Epithelial cell of proximal tubule (primary cell): ENCODE measurements at regions not wholly inside any gene's neighbourhood (a gene's known extent, or its start where the extent isn't known, plus 50 kb on each side); places are given as distances from the start of the nearest gene placed in this dataset.

ENCODE experiments used
- DNase-seq: peaks from one replicate; pipeline ENCODE4 v3.0.0-alpha.2; 2011; ENCODE audit warnings: low read depth
- H3K4me3 ChIP-seq: 2 replicates; pipeline ENCODE4 v1.5.1; 2011; ENCODE audit warnings: low read depth, mild to moderate bottlenecking, low read length
- TF ChIP-seq, protein P1 (sequence below): conservative IDR thresholded peaks from 2 replicates; pipeline ENCODE4 v1.5.1; 2012; ENCODE audit warnings: low read depth, mild to moderate bottlenecking, low read length

DNA sequence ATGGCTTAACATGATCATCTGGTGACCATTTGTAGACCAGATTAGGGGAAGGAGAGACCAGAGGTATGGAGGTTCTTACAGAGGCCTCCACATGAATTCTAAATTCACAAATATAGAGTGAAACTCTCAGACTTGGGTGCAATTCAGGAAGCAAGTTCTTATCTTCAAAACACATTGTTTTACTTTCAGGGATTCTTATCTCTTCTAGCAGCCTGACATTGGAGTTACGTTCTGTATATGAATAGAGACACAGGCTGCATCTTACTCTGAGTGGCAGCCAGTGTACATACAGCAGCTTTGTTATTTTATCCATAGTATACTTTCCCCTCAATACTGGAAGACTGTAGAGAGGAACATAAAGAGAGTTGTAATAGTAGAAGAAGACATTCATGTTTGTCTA, 1331.7 kb upstream of the WWC1 start:
- DNase-seq, result no peak
- H3K4me3 ChIP-seq, result no peak overlapping the region
- TF ChIP-seq, protein P1, sequence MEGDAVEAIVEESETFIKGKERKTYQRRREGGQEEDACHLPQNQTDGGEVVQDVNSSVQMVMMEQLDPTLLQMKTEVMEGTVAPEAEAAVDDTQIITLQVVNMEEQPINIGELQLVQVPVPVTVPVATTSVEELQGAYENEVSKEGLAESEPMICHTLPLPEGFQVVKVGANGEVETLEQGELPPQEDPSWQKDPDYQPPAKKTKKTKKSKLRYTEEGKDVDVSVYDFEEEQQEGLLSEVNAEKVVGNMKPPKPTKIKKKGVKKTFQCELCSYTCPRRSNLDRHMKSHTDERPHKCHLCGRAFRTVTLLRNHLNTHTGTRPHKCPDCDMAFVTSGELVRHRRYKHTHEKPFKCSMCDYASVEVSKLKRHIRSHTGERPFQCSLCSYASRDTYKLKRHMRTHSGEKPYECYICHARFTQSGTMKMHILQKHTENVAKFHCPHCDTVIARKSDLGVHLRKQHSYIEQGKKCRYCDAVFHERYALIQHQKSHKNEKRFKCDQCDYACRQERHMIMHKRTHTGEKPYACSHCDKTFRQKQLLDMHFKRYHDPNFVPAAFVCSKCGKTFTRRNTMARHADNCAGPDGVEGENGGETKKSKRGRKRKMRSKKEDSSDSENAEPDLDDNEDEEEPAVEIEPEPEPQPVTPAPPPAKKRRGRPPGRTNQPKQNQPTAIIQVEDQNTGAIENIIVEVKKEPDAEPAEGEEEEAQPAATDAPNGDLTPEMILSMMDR, result no peak

DNA sequence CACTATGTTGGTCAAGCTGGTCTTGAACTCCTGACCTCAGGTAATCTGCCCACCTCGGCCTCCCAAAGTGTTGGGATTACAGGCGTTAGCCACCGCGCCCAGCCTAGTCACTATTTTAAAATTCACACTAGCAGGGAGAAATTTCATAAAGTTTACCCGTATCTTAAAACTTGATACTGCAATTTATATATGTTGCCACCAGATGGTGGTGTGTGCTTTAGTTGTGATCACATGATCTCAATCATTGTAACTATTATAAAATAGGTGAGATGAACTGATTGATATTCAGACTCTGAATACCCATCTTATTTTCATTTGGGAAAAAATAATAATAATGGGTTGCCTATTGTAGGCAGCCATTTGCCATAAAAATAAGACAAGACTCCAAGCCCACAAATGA, 1330.4 kb upstream of the WWC1 start:
- DNase-seq, result no peak
- TF ChIP-seq, protein P1, result peak; percentile 28
- no peak overlapping the region for H3K4me3 ChIP-seq

DNA sequence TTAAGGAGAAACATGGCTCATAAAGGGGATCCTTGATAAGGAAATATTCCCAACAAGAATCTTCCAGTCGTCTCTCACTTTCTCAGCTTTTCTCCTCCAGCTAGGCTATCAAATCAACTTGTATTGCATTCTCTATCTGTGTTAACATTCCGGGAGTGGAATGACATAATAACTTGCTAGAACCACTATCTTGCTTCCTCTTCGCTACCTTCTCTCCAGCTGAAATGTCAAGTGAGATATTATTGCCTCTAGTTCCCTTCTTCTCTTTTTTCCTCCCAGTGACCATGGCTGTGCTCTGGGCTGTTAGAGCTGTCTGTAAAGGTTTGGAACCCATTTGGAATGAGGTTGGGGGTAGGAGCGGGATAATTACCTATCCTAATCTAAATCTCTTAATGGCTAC, 1329.5 kb upstream of the WWC1 start:
- TF ChIP-seq, protein P1, result no peak
- DNase-seq, result no peak
- H3K4me3 ChIP-seq, result no peak overlapping the region

DNA sequence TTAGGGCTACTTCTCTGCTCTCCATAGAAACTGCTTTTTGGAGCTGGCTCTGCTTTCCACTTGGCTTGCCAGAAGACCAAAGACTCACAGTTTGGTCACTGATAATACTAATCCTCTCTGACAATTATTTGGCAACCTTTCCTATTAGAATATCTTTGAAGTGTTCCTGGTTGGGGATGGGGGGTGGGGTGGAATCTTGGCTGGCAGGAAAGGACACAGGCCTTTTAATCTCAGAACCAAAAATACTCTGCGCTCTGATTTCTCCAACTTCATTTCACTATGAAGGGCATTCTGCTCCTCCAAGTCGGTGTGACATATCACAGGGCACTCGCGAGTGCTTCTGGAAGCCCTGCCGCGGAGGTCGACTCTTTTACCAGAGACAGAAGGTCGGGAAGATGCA, 1329.0 kb upstream of the WWC1 start:
- H3K4me3 ChIP-seq, result no peak overlapping the region
- TF ChIP-seq, protein P1, result no peak
- DNase-seq, result no peak

DNA sequence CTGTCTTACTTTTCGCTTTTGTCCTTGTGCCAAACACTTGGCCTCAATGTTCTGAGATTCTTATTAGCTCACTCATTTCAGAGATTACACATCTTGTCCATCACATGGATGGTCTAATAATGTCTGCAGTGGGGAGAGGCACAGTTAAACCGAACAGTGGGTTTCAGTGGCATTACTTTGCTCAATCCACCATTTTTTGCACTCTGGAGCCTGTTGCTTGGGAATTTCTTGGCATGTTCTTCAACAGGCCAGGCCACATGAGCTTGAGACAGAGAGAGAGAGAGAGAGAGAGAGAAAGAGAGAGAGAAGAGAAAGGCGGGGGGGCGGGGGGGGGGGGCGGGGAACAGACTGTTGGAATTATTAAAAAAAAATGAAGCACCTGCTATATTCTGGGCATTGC, 1327.8 kb upstream of the WWC1 start:
- TF ChIP-seq, protein P1, result no peak
- no peak overlapping the region for H3K4me3 ChIP-seq
- no peak for DNase-seq

DNA sequence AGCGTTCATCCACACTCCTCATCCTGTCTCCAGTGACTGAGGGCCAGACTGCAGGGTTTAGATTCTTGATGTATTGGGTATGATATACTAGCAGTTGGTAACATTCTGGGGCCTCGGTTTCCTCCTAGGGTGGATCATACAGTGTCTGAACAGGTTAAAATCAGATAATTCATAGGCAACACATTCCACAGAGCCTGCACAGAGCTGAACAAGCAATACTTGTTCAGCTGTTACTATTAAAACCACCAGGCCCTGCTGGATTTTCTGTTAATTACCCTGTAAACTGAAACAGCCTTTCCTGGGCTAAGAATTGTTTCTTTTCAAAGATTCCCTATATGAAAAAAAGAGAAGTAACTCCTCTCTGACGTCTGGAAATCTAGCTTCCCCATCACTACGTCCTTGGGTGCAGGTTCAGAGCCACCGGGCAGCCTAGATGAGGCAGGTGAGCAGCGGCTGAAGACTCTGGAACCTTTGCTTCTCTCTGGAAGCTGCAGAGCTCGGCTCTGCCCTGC, 1313.5 kb upstream of the WWC1 start:
- DNase-seq, result no peak
- TF ChIP-seq, protein P1, result no peak
- H3K4me3 ChIP-seq, result peak overlapping the region; percentile 59

DNA sequence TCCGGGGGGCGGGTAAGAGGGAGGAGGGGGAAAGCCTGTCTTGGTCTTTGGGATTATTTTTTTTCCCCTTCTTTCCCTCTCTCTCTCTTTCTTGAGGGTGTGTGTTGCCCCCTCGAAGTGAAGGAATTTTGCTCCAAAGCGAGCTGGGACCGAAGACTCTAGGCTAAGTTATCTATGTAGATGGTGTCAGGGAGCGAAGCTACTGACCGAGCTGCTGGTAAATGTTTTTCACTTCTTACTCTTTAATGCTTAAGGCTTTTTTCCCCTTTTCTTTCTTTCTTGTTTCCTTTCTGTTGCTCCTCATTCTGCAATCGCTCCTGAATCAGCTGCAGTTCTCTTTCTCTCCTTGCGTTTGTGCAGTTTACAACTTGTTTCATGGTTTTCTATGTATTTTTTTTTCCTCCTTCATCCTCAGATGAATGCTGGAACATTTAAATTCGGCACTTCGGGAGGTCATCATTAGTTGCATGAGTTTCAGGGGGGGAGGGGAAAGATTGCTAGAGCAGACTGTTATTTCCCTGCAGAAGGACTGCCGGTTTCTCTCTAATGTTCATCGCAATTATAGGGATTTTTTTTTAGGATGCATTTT, 1312.0 kb upstream of the WWC1 start:
- DNase-seq, result no peak
- TF ChIP-seq, protein P1, result no peak
- peak overlapping the region; percentile 59 for H3K4me3 ChIP-seq
